AG09309 (cell line): ENCODE measurements at regions not wholly inside any gene's neighbourhood (a gene's known extent, or its start where the extent isn't known, plus 50 kb on each side); places are given as distances from the start of the nearest gene placed in this dataset.

Experiments
- DNase-seq: peaks from one replicate; pipeline ENCODE4 v3.0.0-alpha.2; 2010; ENCODE audit warnings: low read depth
- H3K4me3 ChIP-seq: 2 replicates; pipeline ENCODE4 v1.5.1; 2011; ENCODE audit warnings: mild to moderate bottlenecking, low read depth, low read length, moderate library complexity; ENCODE audit not compliant: control insufficient read depth
- TF ChIP-seq, protein P1 (sequence below): IDR thresholded peaks from 2 replicates; pipeline ENCODE4 v1.5.1; 2011; ENCODE audit warnings: mild to moderate bottlenecking, low read depth, low read length, inconsistent platforms; ENCODE audit not compliant: insufficient read depth, control insufficient read depth; ENCODE audit errors: missing control alignments

DNA sequence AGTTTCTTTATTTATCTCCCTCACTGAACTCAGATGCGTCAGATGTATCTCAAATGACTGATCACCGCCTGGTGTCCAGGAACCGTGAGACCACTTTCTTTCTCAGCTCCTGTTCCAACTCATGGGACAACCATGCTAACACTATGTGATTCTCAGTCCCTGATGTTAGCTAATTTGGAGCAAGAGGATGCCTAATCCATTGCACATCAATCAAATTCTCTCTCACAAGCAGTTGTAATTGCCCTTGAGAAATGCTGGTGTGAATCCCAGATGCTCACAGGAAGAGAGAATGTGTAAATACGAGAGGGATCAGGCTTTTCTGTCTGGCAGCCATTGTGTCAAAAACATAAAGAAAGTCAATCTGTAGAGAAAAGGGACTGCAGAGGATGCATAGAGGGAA is 134.9 kb downstream of the WSCD1 start:
- TF ChIP-seq, protein P1, sequence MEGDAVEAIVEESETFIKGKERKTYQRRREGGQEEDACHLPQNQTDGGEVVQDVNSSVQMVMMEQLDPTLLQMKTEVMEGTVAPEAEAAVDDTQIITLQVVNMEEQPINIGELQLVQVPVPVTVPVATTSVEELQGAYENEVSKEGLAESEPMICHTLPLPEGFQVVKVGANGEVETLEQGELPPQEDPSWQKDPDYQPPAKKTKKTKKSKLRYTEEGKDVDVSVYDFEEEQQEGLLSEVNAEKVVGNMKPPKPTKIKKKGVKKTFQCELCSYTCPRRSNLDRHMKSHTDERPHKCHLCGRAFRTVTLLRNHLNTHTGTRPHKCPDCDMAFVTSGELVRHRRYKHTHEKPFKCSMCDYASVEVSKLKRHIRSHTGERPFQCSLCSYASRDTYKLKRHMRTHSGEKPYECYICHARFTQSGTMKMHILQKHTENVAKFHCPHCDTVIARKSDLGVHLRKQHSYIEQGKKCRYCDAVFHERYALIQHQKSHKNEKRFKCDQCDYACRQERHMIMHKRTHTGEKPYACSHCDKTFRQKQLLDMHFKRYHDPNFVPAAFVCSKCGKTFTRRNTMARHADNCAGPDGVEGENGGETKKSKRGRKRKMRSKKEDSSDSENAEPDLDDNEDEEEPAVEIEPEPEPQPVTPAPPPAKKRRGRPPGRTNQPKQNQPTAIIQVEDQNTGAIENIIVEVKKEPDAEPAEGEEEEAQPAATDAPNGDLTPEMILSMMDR: no peak
- no peak for DNase-seq
- no peak overlapping the region for H3K4me3 ChIP-seq

DNA sequence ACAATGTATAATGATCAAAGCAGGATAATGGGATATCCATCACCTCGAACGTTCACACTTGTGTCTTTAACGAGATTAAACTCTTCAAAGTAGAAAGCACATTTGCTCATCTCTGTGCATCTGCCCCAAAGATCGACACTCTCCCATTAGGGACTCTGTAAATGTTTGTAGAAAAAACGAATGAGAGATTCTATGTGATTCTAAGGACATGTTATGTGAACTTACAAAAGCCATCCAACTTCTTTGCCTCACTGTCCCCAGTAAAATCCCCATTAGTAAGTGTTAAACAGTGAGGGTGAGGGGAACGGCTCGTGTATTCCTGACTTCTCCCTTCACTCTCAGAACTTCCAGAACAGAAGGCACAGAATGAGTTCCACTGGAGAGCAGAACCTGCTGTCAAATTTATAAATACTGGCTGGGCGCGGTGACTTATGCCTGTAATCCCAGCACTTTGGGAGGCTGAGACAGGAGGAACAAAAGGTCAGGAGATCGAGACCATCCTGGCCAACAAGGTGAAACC is 134.1 kb downstream of the WSCD1 start:
- TF ChIP-seq, protein P1: no peak
- DNase-seq: no peak
- no peak overlapping the region for H3K4me3 ChIP-seq

DNA sequence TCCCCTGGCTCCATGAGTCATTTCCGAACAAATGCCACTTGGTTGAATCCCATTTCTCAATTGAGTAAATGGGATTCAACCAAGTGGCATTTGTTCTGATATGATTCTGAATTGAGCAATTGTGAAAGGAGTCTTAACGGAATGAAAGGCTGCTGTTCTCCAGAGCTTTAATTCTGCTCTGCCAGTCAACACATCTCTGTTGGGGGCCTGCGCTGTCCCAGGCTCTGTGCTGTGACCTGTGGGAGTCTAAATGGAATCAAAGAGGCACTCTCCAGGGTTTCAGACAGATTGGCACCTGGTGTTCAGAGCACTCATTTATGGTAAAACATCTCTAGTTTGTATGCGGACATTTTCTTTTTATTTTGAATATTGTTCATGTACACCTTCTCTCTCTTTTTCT is 126.2 kb downstream of the WSCD1 start:
- DNase-seq: no peak
- TF ChIP-seq, protein P1: no peak
- H3K4me3 ChIP-seq: no peak overlapping the region

DNA sequence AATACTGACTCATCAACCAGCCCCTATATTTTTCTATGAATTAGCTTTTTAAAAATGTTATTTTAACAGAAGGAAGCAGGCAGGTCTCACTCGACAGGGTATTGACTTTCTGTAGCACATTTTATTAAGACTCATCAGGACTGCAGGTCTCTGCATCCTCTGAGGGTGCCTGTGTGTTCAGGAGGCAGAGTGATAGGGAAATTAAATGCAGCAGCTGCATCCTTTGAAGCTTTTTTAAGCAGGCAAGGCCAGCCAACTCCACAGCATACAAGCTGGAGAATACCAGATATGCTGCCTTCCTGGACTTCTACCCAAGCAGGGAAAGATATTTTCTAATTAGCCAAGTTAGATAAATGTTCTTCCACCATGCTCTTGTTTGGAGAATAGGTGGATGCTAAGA is 124.9 kb downstream of the WSCD1 start:
- no peak for DNase-seq
- TF ChIP-seq, protein P1: no peak
- H3K4me3 ChIP-seq: no peak overlapping the region

DNA sequence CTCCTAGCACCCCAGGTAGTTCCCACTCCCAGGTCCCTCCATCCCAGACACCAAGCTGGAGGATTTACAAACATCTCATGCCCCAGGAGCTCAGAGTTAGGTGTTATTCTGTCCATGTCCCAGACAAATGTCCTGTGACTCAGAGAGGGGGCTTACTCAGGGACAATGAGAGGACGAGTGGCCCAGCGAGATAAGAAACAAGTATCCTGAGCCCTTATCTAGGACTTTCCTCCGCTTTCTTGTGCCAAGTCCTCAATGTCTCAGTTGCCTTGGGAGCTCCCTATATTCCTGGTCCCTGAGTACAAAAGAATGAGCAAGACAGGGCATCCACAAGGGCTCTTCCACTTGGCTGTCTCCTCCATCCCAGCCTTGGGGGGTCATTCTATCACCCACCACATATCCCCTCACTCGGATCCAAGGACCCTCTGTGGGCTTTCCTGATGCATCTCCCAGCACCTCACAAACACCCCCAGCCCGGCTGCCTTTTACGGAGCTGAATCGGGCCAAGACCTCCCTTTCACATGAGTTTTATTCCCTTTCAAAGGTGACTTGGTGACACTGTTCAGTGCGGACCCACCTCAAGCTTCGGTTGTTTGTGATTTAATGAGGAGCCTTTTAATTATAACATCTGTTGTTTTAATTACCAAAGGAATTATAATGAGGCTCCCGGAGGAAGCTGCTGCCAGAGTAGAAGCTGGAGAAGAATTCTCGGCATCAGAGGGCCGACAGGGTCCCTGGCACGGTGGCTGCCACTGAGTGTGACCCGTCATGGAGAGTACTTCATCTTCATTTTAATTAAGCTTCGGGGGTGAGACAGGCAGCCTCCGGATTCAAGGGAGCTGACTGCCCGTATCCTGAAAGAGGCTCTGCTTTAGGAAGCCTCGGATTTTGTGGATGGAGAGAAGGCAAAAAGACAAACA is 121.5 kb downstream of the WSCD1 start:
- H3K4me3 ChIP-seq: no peak overlapping the region
- DNase-seq: no peak
- TF ChIP-seq, protein P1: no peak

DNA sequence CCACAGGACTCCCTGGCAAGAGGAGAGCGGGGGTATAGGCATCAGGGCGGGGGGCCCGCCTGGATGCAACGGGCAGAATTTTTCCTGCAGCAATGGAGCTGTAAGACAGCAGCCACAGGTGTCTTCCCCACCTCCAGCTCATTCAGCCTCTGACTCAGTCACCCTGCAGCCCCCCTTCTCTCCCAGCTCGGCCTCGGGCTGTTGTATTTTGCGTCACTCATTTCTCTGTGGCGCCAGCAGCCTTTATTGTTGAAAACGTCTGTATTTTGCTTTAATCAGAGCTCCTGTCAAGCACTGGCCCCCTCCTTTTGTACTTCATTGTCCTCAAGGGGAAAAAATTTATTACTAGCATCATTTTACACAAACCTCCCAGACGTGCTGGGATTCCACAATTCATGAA is 117.7 kb downstream of the WSCD1 start:
- no peak for DNase-seq
- TF ChIP-seq, protein P1: no peak
- H3K4me3 ChIP-seq: no peak overlapping the region
